OCI-LY1 (cell line): ENCODE measurements at regions not wholly inside any gene's neighbourhood (a gene's known extent, or its start where the extent isn't known, plus 50 kb on each side); places are given as distances from the start of the nearest gene placed in this dataset.

Source experiments
- H2AFZ ChIP-seq: fragments of 200-600 bp; sonication (generic), shearing (Covaris generic); 2 replicates; pipeline ENCODE4 v1.6.0; 2014; ENCODE audit warnings: antibody characterized with exemption, mild to moderate bottlenecking, low read length
- H3F3A ChIP-seq: fragments of 200-600 bp; sonication (generic), shearing (Covaris generic); 2 replicates; pipeline ENCODE4 v1.6.0; 2014; ENCODE audit warnings: mild to moderate bottlenecking, antibody characterized with exemption, low read length, moderate library complexity; ENCODE audit not compliant: insufficient read depth
- H3K27ac ChIP-seq: fragments of 200-600 bp; sonication (generic); 2 replicates; pipeline ENCODE4 v1.5.1; 2014; ENCODE audit warnings: low read length, mixed run types, mild to moderate bottlenecking, low read depth; ENCODE audit not compliant: poor library complexity, severe bottlenecking
- H3K27me3 ChIP-seq: fragments of 200-600 bp; sonication (generic); 2 replicates; pipeline ENCODE4 v1.6.0; 2014; ENCODE audit warnings: antibody characterized with exemption, mild to moderate bottlenecking, low read length, moderate library complexity; ENCODE audit not compliant: insufficient read depth
- H3K36me3 ChIP-seq: fragments of 200-600 bp; sonication (generic); 2 replicates; pipeline ENCODE4 v1.6.1; 2014; ENCODE audit warnings: mild to moderate bottlenecking, antibody characterized with exemption, low read length, moderate library complexity, mixed read lengths; ENCODE audit not compliant: insufficient read depth
- H3K4me1 ChIP-seq: fragments of 200-600 bp; sonication (generic); 2 replicates; pipeline ENCODE4 v1.5.1; 2014; ENCODE audit warnings: mild to moderate bottlenecking, low read length, moderate library complexity; ENCODE audit not compliant: insufficient read depth, severe bottlenecking
- H3K4me2 ChIP-seq: fragments of 200-600 bp; sonication (generic), shearing (Covaris generic); 2 replicates; pipeline ENCODE4 v1.6.1; 2014; ENCODE audit warnings: low read length
- H3K4me3 ChIP-seq: fragments of 200-600 bp; sonication (generic); 2 replicates; pipeline ENCODE4 v1.5.1; 2014; ENCODE audit warnings: low read length, low read depth, mild to moderate bottlenecking, mixed read lengths; ENCODE audit not compliant: poor library complexity, severe bottlenecking
- H3K79me2 ChIP-seq: fragments of 200-600 bp; shearing (Covaris generic); 2 replicates; pipeline ENCODE4 v1.6.1; 2016; ENCODE audit warnings: mixed run types, low read length, mixed read lengths; ENCODE audit not compliant: insufficient read depth
- H3K9ac ChIP-seq: fragments of 200-600 bp; sonication (generic), shearing (Covaris generic); 2 replicates; pipeline ENCODE4 v1.6.1; 2014; ENCODE audit warnings: mild to moderate bottlenecking, low read length, mixed read lengths
- H3K9me2 ChIP-seq: fragments of 200-600 bp; sonication (generic), shearing (Covaris generic); 2 replicates; pipeline ENCODE4 v1.6.1; 2014; ENCODE audit warnings: low read depth, mild to moderate bottlenecking, low read length, mixed read lengths
- H3K9me3 ChIP-seq: fragments of 200-600 bp; shearing (Covaris generic); 2 replicates; pipeline ENCODE4 v1.6.1; 2014; ENCODE audit warnings: low read length, mixed read lengths
- H4K20me1 ChIP-seq: fragments of 200-600 bp; sonication (generic), shearing (Covaris generic); 2 replicates; pipeline ENCODE4 v1.6.0; 2016; ENCODE audit warnings: mild to moderate bottlenecking, low read length; ENCODE audit not compliant: insufficient read depth
- CTCF ChIP-seq: fragments of 200-600 bp; sonication (generic), shearing (Covaris generic); IDR thresholded peaks from 2 replicates; pipeline ENCODE4 v1.5.1; 2017; ENCODE audit warnings: mild to moderate bottlenecking, antibody characterized with exemption, low read length, moderate library complexity, mixed read lengths
- EZH2 ChIP-seq: fragments of 200-600 bp; sonication (generic), shearing (Covaris generic); IDR thresholded peaks from 2 replicates; pipeline ENCODE4 v1.8.0; 2017; ENCODE audit warnings: borderline replicate concordance, mixed run types, mild to moderate bottlenecking, antibody characterized with exemption, low read length, moderate library complexity, mixed read lengths

GRCh38 chr20:55229451-55229850 lies 754.1 kb downstream of the DOK5 start:
- H3K4me3 ChIP-seq: no peak overlapping the region
- no peak overlapping the region for H3K4me2 ChIP-seq
- H3K9me3 ChIP-seq: no peaks in the 10 kb centered on the region
- H3K9ac ChIP-seq: no peak overlapping the region
- no peaks in the 10 kb centered on the region for H4K20me1 ChIP-seq
- no peaks in the 10 kb centered on the region for H3K36me3 ChIP-seq
- no peaks in the 10 kb centered on the region for H3K4me1 ChIP-seq
- no peaks in the 10 kb centered on the region for H3F3A ChIP-seq
- no peaks in the 10 kb centered on the region for H3K79me2 ChIP-seq
- H3K27ac ChIP-seq: no peak overlapping the region
- H2AFZ ChIP-seq: no peak overlapping the region
- H3K27me3 ChIP-seq: no peaks in the 10 kb centered on the region
- TF ChIP-seq CTCF: no peak
- no peak for TF ChIP-seq EZH2
- no peaks in the 10 kb centered on the region for H3K9me2 ChIP-seq

GRCh38 chr20:55216525-55217242 lies 741.3 kb downstream of the DOK5 start:
- no peak overlapping the region for H2AFZ ChIP-seq
- no peaks in the 10 kb centered on the region for H4K20me1 ChIP-seq
- H3F3A ChIP-seq: no peaks in the 10 kb centered on the region
- no peak overlapping the region for H3K9ac ChIP-seq
- H3K9me3 ChIP-seq: no peaks in the 10 kb centered on the region
- H3K9me2 ChIP-seq: no peaks in the 10 kb centered on the region
- no peak for TF ChIP-seq CTCF
- TF ChIP-seq EZH2: no peak
- H3K27me3 ChIP-seq: no peaks in the 10 kb centered on the region
- no peaks in the 10 kb centered on the region for H3K36me3 ChIP-seq
- H3K4me2 ChIP-seq: no peak overlapping the region
- no peaks in the 10 kb centered on the region for H3K79me2 ChIP-seq
- H3K27ac ChIP-seq: no peak overlapping the region
- no peak overlapping the region for H3K4me3 ChIP-seq
- no peaks in the 10 kb centered on the region for H3K4me1 ChIP-seq

GRCh38 chr20:55213653-55214052 lies 738.3 kb downstream of the DOK5 start:
- TF ChIP-seq EZH2 (no peak), CTCF (no peak)
- H3K4me3 ChIP-seq: no peak overlapping the region
- H3K27me3 ChIP-seq: no peaks in the 10 kb centered on the region
- no peak overlapping the region for H3K27ac ChIP-seq
- no peak overlapping the region for H3K9ac ChIP-seq
- H3K9me2 ChIP-seq: no peaks in the 10 kb centered on the region
- H3K4me1 ChIP-seq: no peaks in the 10 kb centered on the region
- no peak overlapping the region for H3K4me2 ChIP-seq
- no peaks in the 10 kb centered on the region for H3F3A ChIP-seq
- no peaks in the 10 kb centered on the region for H3K9me3 ChIP-seq
- H3K79me2 ChIP-seq: no peaks in the 10 kb centered on the region
- H3K36me3 ChIP-seq: no peaks in the 10 kb centered on the region
- H4K20me1 ChIP-seq: no peaks in the 10 kb centered on the region
- no peak overlapping the region for H2AFZ ChIP-seq
